ENCODE measurements at regions not wholly inside any gene's neighbourhood (a gene's known extent, or its start where the extent isn't known, plus 50 kb on each side); places are given as distances from the start of the nearest gene placed in this dataset.

DNA sequence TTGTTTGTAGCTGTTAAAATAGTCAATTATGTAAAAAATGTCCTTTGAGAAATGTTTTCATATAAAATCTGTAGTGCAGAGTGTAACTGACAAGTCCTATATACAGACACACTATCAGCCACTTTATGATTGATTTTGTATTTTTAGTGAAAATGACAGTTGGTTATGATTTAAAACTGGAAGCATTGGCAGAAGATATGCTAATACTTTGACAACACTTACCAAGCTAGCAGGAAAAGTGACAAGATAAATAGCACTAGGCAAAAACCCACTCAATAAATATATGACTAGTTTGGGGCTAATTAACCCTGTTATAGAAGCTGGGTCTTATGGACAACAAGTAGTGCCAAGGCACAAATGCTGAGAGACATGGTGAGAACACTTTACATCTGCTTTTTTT is 772.9 kb upstream of the NOVA1 start:
- no peak for TF ChIP-seq TCF7L2 (IDR thresholded peaks at IDR 0.05; ENCODE audit: low read depth, low read length)
- TF ChIP-seq SIN3A (IDR thresholded peaks at IDR 0.05; ENCODE audit: borderline replicate concordance, insufficient read depth, low read depth, low read length) = no peak
- TF ChIP-seq POLR2AphosphoS5 (IDR thresholded peaks at IDR 0.05; ENCODE audit: low read depth, low read length) = no peak
- TF ChIP-seq, protein P1, sequence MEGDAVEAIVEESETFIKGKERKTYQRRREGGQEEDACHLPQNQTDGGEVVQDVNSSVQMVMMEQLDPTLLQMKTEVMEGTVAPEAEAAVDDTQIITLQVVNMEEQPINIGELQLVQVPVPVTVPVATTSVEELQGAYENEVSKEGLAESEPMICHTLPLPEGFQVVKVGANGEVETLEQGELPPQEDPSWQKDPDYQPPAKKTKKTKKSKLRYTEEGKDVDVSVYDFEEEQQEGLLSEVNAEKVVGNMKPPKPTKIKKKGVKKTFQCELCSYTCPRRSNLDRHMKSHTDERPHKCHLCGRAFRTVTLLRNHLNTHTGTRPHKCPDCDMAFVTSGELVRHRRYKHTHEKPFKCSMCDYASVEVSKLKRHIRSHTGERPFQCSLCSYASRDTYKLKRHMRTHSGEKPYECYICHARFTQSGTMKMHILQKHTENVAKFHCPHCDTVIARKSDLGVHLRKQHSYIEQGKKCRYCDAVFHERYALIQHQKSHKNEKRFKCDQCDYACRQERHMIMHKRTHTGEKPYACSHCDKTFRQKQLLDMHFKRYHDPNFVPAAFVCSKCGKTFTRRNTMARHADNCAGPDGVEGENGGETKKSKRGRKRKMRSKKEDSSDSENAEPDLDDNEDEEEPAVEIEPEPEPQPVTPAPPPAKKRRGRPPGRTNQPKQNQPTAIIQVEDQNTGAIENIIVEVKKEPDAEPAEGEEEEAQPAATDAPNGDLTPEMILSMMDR (IDR thresholded peaks at IDR 0.05) = no peak
- TF ChIP-seq, protein P2, sequence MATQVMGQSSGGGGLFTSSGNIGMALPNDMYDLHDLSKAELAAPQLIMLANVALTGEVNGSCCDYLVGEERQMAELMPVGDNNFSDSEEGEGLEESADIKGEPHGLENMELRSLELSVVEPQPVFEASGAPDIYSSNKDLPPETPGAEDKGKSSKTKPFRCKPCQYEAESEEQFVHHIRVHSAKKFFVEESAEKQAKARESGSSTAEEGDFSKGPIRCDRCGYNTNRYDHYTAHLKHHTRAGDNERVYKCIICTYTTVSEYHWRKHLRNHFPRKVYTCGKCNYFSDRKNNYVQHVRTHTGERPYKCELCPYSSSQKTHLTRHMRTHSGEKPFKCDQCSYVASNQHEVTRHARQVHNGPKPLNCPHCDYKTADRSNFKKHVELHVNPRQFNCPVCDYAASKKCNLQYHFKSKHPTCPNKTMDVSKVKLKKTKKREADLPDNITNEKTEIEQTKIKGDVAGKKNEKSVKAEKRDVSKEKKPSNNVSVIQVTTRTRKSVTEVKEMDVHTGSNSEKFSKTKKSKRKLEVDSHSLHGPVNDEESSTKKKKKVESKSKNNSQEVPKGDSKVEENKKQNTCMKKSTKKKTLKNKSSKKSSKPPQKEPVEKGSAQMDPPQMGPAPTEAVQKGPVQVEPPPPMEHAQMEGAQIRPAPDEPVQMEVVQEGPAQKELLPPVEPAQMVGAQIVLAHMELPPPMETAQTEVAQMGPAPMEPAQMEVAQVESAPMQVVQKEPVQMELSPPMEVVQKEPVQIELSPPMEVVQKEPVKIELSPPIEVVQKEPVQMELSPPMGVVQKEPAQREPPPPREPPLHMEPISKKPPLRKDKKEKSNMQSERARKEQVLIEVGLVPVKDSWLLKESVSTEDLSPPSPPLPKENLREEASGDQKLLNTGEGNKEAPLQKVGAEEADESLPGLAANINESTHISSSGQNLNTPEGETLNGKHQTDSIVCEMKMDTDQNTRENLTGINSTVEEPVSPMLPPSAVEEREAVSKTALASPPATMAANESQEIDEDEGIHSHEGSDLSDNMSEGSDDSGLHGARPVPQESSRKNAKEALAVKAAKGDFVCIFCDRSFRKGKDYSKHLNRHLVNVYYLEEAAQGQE (IDR thresholded peaks at IDR 0.05; ENCODE audit: insufficient read depth in 1 of 2, low read depth in 2 of 2, low read length in 1 of 2) = no peak
- DNase-seq (ENCODE audit: low read depth, low spot score) (no peak), ATAC-seq (no peak)
- Histone ChIP-seq H3K27me3 (ENCODE audit: control insufficient read depth, insufficient read depth, low read length) (no peaks in the 10 kb centered on the region), H3K4me3 (ENCODE audit: low read depth in 2 of 2, low read length in 2 of 2) (no peak overlapping the region), H3K27ac (ENCODE audit: low read length) (no peak overlapping the region), H3K4me1 (ENCODE audit: control insufficient read depth, insufficient read depth, low read length) (no peaks in the 10 kb centered on the region), H3K9me3 (ENCODE audit: control insufficient read depth, insufficient read depth, low read depth, low read length) (no peaks in the 10 kb centered on the region), H3K36me3 (ENCODE audit: control insufficient read depth, insufficient read depth, low read length) (no peaks in the 10 kb centered on the region)
- ChIA-PET CTCF (no interaction called here), POLR2A (no interaction called here)
- no TSS peak for BruUV-seq (replicated peaks)
- in situ Hi-C loops (cut with HindIII; ENCODE audit: low pct_unique_long_range_greater_than_20kb, low sequenced_read_pairs) = no loop called here
- intact Hi-C loops (cut with micrococcal nuclease; ENCODE audit: unreplicated experiment) = no loop called here

DNA sequence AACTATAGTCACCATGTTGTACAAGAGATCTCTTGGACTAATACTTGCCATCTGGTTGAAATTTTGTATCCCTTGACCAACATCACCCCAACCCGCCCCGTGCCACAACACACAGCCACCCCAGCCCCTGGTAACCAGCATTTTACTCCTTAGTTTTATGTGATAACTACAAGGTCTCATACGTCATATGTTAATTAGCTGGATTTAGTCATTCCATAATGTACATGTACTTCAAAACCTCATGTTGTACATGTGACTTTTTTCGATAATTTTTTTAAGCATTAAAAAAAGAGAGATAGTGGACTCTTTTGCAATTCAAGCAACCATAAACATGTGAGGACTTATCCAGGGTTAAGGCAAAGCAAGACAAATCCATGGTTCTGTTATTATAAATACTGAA is 773.4 kb upstream of the NOVA1 start:
- TF ChIP-seq, protein P2 (IDR thresholded peaks at IDR 0.05; ENCODE audit: insufficient read depth in 1 of 2, low read depth in 2 of 2, low read length in 1 of 2) = no peak
- no peak for TF ChIP-seq POLR2AphosphoS5 (IDR thresholded peaks at IDR 0.05; ENCODE audit: low read depth, low read length)
- TF ChIP-seq, protein P1 (IDR thresholded peaks at IDR 0.05) = no peak
- no peak for TF ChIP-seq TCF7L2 (IDR thresholded peaks at IDR 0.05; ENCODE audit: low read depth, low read length)
- TF ChIP-seq SIN3A (IDR thresholded peaks at IDR 0.05; ENCODE audit: borderline replicate concordance, insufficient read depth, low read depth, low read length) = no peak
- DNase-seq (ENCODE audit: low read depth, low spot score) = no peak
- no peaks in the 10 kb centered on the region for H3K27me3 ChIP-seq (ENCODE audit: control insufficient read depth, insufficient read depth, low read length)
- H3K4me1 ChIP-seq (ENCODE audit: control insufficient read depth, insufficient read depth, low read length) = no peaks in the 10 kb centered on the region
- POLR2A ChIA-PET = no interaction called here
- no peak for ATAC-seq
- CTCF ChIA-PET = no interaction called here
- BruUV-seq (replicated peaks) = no TSS peak
- no peaks in the 10 kb centered on the region for H3K9me3 ChIP-seq (ENCODE audit: control insufficient read depth, insufficient read depth, low read depth, low read length)
- in situ Hi-C loops (cut with HindIII; ENCODE audit: low pct_unique_long_range_greater_than_20kb, low sequenced_read_pairs) (no loop called here), intact Hi-C loops (cut with micrococcal nuclease; ENCODE audit: unreplicated experiment) (no loop called here)
- H3K36me3 ChIP-seq (ENCODE audit: control insufficient read depth, insufficient read depth, low read length) = no peaks in the 10 kb centered on the region
- no peak overlapping the region for H3K27ac ChIP-seq (ENCODE audit: low read length)
- no peak overlapping the region for H3K4me3 ChIP-seq (ENCODE audit: low read depth in 2 of 2, low read length in 2 of 2)
